B cell (primary cell): ENCODE measurements at regions not wholly inside any gene's neighbourhood (a gene's known extent, or its start where the extent isn't known, plus 50 kb on each side); places are given as distances from the start of the nearest gene placed in this dataset.

Experiments
- EZH2 ChIP-seq: IDR thresholded peaks from 2 replicates; pipeline ENCODE4 v1.6.1; 2012; ENCODE audit warnings: borderline replicate concordance, low read depth, mild to moderate bottlenecking, moderate library complexity, low read length; ENCODE audit not compliant: insufficient read depth, poor library complexity, severe bottlenecking
- TF ChIP-seq, protein P1 (sequence below): fragments of 200-600 bp; IDR thresholded peaks from one replicate; pipeline ENCODE4 v1.8.0; 2022; ENCODE audit warnings: antibody characterized with exemption, mild to moderate bottlenecking

DNA sequence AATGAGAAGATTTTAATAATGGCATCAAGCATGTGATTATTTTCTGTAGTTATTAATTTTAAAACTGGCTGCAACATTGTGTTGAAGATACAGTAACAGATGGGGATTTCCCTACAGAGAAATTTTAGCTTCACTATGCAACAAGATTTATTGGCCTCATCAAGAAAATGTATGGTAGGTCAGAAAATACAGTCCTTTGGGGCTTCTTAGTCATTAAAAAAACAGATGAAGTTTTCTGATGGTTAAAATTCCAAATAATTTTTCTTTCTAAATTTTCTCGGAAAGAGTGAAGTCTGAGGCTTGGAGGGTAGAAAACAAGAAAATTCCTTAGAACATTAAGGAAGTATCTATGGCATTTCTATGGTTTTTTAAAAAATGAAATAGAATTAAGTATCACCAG is 1790.8 kb upstream of the PCDH20 start:
- TF ChIP-seq, protein P1, sequence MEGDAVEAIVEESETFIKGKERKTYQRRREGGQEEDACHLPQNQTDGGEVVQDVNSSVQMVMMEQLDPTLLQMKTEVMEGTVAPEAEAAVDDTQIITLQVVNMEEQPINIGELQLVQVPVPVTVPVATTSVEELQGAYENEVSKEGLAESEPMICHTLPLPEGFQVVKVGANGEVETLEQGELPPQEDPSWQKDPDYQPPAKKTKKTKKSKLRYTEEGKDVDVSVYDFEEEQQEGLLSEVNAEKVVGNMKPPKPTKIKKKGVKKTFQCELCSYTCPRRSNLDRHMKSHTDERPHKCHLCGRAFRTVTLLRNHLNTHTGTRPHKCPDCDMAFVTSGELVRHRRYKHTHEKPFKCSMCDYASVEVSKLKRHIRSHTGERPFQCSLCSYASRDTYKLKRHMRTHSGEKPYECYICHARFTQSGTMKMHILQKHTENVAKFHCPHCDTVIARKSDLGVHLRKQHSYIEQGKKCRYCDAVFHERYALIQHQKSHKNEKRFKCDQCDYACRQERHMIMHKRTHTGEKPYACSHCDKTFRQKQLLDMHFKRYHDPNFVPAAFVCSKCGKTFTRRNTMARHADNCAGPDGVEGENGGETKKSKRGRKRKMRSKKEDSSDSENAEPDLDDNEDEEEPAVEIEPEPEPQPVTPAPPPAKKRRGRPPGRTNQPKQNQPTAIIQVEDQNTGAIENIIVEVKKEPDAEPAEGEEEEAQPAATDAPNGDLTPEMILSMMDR, result no peak
- no peak for TF ChIP-seq EZH2
